GM21528 (cell line): ENCODE measurements at regions not wholly inside any gene's neighbourhood (a gene's known extent, or its start where the extent isn't known, plus 50 kb on each side); places are given as distances from the start of the nearest gene placed in this dataset.
"Not testable (repeated sequence)": the region's sequence is repeated elsewhere in the genome, so short reads cannot be mapped to it uniquely, and the experiment has no call there.

Experiments used
- ATAC-seq: cut with Tn5 transposase; IDR thresholded peaks from one replicate; pipeline ENCODE4 v1.9.1; 2021; ENCODE audit warnings: mild to moderate bottlenecking, moderate library complexity; ENCODE audit not compliant: unreplicated experiment, low FRiP score

DNA sequence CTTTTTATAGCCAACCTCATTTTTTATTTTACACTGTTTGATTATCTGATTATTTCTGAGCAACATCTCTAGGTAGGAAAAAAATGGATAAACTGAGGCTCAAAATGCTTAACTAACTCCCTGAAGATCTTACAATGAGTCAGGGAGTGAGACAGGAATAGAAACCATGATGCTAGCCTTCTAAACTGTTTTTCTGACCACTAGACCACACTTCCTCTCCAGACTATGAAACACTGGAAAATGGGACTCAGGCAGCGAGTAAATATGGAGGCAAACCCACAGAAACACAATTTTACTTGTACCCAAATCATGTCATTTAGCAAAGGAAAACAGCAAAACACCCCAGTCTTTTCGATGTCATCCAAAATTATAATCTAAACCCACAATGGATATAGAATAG is 129.9 kb upstream of the ANKH start:
- ATAC-seq = no peak

DNA sequence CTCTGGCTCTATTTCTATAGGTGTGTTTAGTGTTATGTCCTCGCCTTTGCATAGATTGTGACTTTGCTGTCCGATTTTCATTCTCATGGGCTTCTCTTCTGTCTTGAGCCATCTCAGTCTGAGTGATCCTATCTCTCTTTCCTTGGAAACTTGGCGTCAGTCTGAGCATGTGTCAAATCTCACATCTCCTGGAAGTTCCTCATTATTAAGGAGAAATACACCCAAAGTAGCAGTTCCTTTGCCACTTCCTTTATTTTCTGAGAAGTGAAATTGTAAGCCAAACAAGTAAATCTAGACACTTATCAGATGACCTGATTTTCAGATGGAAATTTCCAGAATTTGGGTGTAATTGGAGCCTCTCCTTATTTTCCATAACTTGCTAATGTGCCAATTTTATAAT is 126.9 kb upstream of the ANKH start:
- ATAC-seq = no peak

DNA sequence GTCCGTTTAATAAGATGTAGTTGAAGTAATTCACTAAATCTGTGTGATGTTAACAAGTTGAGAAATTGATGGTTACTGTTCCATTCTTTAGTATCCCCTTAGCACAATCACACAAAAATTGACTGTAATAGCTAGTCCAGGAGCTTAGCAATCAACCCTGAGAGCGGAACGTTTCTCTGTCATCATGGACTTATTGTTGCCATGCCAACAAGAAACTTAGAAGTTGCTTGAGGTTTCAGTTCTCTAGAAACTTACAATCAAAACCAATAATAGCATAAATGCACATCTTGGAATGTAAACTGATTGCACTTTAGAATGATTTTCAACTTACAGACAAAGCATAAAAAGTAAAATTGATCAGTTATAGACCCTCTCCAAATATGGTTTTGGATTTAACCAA is 125.4 kb upstream of the ANKH start:
- peak; percentile 73 for ATAC-seq

DNA sequence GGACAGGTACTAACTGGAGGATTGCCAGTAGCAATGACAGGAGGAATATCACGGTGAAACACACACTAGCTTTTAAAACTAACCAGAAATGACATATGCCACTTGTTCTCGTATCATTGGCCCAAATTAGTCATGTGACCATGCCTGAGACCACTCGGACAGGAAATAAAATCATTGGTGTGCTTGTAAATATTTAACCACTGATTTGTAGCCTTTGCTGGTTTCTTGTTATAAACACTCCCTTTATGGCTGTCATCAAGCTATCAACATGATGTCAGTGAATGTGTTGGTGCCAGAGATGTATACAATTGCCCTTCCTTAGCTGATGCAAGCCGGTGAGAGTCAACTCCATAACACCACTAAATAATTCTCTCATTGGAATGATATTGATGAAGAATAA is 123.7 kb upstream of the ANKH start:
- ATAC-seq = no peak

DNA sequence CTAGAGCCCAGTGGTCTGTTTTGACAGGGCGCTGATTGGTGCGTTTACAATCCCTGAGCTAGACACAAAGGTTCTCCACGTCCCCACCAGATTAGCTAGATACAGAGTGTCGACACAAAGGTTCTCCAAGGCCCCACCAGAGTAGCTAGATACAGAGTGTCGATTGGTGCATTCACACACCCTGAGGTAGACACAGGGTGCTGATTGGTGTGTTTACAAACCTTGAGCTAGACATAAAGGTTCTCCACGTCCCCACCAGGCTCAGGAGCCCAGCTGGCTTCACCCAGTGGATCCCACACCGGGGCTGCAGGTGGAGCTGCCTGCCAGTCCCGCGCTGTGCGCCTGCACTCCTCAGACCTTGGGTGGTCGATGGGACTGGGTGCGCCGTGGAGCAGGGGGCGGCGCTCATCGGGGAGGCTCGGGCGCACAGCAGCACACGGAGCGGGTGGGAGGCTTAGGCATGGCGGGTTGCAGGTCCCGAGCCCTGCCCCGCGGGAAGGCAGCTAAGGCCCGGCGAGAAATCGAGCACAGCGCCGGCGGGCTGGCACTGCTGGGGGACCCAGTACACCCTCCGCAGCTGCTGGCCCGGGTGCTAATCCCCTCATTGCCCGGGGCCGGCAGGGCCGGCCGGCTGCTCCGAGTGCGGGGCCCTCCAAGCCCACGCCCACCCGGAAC is 122.0 kb upstream of the ANKH start:
- ATAC-seq = not testable (repeated sequence)

DNA sequence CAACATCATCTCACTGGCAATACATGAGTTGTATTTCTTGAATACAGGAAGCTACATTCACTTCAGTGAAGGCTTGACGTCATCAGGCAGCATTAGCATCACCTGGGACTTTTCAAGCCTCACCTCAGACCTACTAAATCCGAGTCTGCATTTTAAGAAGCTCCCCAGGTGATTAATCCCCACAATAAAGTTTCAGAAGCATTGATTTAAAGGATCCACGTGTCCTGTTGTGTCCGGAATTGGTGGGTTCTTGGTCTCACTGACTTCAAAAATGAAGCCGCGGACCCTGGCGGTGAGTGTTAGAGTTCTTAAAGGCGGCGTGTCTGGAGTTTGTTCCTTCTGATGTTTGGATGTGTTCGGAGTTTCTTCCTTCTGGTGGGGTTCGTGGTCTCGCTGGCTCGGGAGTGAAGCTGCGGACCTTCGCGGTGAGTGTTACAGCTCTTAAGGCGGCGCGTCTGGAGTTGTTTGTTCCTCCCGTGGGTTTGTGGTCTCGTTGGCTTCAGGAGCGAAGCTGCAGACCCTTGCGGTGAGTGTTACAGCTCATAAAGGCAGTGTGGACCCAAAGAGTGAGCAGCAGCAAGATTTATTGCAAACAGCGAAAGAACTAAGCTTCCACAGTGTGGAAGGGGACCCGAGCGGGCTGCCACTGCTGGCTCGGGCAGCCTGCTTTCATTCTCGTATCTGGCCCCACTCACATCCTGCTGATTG is 121.3 kb upstream of the ANKH start:
- ATAC-seq = peak; percentile 82

DNA sequence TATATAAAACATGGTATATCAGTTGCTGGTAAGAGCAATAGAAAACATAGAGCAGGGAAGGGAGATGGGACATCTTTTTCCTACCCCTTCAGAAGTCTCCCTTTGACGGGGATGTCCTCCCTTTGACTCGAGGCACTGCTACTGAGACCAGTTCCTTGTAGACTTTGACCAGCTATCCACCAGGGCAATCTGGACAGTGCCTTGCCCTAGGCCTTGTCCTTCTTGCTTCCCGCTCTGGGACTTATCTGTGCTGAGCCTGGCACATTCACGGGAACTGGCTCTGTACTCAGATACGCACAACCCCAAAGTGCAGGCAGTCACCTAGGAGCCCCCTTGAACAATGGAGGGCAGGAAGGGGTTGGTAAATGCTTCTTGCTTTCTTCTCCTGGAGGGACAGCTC is 116.6 kb upstream of the ANKH start:
- ATAC-seq = no peak

DNA sequence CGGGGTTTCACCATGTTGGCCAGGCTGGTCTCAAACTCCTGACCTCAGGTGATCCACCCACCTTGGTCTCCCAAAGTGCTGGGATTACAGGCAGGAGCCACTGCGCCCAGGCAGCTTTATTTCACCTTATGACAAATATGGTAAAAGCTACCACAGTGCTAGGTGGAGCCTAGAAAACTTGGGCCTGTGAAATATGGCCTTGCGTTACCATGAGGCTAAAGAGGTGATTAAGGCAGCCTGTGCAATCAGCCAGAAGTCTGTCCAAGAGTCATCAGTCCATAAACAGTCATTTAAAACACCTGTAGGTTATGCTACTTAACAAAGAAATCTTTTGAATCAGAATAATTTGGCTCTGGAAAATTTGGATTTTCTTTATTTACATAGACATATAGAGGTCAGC is 114.8 kb upstream of the ANKH start:
- no peak for ATAC-seq

DNA sequence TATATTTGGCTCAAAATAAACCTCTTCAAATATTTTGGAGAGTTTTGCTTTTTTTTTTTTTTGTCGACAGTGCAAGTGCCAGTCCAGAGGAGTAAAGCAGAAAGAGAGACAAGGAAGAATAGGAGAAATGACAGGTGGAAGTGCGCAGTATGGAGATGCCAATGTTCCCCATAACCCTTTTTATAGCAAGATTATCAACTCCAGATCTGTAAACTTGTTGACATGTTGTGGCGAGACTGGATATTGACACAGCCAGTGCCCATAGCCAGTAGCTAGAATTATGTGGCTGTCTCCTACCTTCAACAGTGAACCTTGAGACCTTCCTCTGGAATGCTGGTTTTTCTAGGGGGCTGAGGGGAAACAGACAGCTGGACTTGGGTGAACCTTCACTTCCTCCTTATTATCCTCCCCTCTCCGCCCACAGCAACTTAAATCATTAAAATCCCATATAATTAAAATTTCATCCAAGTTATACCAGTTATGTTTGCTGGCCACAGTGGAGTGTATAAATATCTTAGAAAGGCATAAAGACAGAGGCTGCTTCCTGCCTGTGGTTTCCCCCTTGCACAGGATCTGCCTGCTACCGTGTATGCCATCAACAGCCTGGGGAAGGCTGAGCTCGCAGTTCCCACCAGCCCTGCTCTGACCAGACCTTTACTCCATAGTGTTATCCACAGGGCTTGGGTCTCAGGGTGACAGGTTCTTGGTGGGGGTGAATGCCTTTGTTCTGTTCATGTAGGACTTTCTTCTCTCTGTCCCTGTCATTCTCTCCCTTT is 112.3 kb upstream of the ANKH start:
- ATAC-seq = no peak

DNA sequence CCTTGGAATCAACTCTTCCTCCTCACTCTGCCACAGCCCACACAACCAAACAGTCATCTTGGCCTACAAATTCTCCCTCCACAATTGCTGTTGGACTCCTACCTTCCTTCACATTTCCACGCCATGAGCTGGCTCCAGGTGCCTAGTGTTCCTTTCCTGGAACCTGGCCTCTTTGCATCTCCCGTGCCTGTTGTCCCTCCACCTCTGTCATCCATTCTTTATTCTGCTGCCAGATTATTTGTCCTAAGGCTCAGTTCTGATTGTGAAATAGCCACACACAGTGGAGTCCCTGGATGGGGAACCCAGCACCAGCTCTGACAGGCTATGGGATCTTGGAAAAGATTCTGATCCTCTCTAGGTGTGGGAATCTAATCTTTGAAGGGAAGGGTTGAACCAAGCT is 109.1 kb upstream of the ANKH start:
- no peak for ATAC-seq

DNA sequence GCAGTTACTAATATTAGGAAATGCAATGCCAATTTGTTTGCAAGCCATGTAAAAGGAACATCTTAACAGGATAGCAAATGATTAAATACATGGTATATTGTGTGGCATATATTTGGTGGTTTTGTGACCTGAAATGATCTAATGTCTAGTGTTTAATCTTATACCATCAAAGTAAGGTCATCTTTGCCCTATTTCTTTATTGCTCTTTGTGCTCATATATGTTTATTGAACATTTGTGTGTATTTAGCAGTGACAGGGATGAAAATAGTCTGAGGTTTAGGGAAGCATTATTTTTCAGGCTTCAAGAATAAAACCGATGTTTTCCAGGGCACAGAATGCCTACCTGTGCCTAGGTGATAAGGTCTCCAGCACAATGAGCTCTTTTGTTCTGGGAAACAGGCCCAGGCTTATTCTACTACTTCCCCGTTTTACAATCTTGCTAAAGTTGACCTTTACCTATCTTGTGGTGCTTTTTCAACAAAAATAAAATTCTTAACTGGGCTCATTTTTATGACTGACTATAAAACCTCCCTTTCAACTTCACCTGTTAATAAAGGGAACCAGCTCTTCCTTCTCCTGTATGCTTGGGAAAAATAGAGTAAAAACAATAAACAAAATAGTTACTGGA is 105.6 kb upstream of the ANKH start:
- ATAC-seq = no peak

DNA sequence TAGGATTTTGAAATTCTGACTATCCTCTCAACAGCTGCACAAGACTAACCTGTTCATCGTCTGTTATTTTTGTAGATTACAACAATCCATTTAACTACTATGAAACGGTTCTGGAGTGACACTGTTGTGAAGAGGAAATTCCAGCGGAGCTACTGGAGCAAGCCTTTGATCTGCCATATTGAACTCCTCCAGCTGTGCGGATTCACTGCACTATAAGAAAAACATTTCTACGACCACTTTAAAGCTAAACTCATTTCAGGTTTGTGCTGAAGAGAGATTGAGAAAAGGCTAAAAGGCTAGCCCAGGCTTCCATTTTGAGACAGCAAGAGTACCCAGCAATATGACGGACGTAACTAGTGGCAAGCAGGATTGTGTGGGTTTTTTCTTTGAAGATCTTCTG is 104.9 kb upstream of the ANKH start:
- ATAC-seq = no peak

DNA sequence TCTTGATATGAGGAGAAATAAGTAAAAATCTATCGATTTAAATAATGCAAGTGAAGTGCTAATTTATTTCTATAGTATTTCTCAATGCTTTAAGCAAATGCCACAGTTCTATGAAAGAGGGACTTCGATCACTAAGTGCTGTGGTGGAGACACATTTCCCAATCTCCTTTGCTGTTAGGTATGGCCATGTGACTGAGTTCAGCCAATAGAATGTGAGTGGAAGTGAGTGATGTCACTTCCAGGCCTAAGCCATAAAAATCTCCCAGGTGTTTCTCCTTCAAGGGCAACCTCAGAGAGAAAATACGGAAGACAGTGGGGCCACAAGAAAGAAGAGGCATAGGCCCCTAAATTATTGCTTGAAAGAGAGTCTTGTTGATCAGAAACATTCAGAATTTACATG is 100.3 kb upstream of the ANKH start:
- ATAC-seq = no peak

DNA sequence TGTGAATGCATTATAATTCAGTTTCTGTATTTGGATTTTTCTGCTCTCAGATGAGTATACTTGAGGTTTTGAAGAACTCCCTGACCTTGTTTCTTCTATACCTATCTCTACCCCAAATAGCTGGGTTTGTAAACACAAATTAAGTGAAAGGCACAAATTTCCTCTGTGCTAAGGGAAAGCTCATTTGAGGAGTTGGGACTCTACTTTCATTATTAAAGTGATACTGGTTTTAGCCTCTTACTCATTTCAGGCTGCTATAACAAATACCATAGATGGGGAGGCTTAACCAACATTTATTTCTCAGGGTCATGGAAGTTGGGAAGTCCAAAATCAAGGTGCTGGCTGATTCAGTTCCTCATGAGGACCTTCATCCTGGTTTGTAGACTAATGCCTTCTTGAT is 97.2 kb upstream of the ANKH start:
- no peak for ATAC-seq

DNA sequence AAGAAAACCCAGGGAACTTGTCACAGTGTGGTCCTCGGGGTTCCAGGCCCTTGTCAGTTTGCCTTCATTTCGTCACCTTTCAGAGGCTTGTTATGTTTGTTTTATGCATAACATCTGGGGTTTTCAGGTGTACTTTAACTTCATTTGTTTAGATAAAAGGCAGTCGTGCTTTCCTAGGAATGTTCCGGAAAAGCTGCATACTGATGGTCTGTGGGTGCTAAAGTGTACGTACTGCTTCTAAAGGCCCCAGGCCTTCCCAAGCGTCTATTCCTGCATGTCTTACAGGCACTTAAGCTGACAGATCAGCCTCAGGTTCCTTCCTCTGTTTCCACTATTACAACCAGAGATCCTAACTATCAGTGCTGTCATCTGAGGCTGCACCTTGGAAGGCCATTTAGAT is 95.6 kb upstream of the ANKH start:
- no peak for ATAC-seq

DNA sequence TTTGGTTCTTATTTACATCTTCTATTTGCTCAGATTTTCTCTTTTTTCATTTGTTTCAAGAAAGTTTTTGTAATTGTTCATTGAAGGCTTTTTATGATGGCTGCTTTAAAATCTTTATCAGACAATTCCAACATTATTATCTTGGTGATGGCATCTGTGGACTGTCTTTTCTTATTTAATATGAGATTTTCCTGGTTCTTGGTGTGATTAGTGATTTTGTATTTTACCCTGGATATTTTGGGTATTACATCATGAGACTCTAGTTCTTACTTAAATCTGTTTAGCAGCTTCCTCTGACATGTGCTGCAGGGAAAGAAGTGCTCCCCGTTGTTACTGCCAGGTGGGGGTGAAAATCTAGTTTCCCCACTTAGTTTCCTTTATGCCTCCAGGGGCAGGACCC is 94.2 kb upstream of the ANKH start:
- no peak for ATAC-seq

DNA sequence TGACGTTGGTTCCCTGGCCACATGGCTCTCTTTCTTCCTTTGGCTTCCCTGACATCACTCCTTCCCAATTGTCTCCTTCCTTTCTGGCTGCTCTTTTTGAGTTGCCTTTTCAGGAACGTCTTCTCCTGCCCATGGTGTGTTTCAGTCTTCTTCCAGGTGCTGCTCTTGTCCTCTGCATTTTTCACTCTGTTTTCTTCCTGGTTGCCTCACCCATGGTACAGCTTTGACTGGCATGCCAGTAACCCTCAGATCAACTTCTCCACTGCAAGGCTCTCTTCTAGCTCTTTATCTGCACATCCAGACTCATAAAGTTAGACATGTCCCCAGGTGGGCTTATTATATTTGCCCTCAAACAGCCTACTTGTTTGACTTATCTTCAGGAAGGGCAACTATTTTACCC is 91.0 kb upstream of the ANKH start:
- no peak for ATAC-seq

DNA sequence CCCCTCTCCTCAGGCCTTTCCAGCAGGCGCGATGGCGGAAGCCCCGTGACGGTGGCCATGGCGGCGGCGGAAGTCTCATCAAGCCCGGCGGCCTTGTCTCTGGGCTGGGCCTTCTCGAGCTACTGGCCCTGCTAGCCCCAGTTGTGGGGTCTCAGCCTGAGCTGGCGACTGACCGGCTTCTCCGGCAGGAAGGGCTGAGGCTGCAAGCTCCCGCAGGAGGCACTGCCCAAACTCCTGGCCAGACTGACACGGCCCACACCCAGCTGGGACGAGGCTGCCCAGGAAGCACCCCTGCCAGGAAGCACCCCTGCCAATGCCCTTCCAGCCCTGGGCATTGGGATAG is 88.5 kb upstream of the ANKH start:
- no peak for ATAC-seq

DNA sequence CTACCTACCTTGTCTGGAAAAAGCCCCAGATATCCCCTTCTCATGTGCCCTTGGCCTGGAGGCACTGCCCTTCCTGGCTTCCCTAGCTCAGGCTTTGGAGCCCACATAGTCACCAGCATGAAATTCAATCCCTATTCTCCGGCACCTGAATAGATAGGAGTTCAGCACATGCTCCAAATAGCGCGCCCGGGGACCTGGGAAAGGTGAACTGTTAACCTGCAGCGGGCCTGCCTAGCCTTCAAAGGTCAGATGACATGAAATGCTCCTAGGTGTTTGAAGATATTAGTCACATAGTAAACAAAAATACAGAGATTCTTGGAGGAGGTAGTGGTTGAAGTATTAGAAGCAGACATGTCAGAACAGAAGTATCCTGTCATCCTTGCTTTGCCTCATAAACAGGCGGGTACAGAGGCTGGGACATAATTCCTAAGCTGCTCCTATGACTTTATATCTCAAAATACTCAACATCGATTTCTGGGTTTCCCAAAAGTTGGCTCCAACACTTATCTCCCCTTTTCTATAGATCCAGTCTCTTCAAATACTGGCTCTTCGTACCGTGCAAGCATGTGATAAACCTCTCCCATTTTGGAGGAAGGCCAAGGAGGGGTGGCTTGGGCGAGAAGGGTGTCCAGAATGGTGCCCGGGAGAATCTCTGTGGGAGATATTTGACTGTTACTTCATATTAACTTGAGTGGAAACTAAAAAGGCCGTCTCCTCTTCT is 88.0 kb upstream of the ANKH start:
- no peak for ATAC-seq

DNA sequence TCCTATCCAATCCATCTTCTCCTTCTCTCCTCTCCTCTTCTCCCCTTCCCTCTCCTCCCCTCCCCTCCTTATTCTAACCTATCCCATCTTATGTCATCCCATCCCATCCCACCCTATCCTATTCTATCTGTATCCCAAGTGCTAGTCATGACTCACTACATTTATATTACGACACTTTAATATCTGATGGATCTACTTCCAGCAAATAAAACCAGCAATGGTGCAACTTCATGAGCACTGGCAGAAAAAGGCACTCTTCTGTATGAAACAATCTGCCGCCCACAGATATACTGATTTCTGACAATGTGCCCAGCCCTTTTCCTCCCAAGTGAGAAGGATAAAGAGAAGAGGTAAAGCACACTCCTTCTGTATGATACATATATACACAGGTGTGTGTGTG is 86.6 kb upstream of the ANKH start:
- no peak for ATAC-seq
